LNCAP (cell line): ENCODE measurements at regions not wholly inside any gene's neighbourhood (a gene's known extent, or its start where the extent isn't known, plus 50 kb on each side); places are given as distances from the start of the nearest gene placed in this dataset.

ENCODE experiments used
- TF ChIP-seq, protein P1 (sequence below): fragments of 450-650 bp; IDR thresholded peaks from 2 replicates; pipeline ENCODE4 v1.5.1; 2017; ENCODE audit warnings: mild to moderate bottlenecking

DNA sequence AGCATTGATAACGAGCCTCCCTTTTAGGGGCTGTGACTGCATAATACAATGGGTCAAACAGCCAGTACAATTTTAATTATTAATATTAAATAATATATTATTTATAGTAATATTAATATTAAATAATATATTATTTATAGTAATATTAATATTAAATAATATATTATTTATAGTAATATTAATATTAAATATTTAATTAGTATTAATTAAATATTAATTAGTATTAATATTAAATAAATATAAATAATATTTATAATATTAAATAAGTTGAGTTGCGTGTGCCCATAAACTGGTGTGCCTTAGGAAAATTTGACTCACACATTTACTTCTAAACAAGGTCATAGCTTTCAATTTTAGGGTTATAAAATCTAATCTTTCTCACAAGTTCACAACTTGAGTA lies 509.3 kb upstream of the RGS18 start:
- TF ChIP-seq, protein P1, sequence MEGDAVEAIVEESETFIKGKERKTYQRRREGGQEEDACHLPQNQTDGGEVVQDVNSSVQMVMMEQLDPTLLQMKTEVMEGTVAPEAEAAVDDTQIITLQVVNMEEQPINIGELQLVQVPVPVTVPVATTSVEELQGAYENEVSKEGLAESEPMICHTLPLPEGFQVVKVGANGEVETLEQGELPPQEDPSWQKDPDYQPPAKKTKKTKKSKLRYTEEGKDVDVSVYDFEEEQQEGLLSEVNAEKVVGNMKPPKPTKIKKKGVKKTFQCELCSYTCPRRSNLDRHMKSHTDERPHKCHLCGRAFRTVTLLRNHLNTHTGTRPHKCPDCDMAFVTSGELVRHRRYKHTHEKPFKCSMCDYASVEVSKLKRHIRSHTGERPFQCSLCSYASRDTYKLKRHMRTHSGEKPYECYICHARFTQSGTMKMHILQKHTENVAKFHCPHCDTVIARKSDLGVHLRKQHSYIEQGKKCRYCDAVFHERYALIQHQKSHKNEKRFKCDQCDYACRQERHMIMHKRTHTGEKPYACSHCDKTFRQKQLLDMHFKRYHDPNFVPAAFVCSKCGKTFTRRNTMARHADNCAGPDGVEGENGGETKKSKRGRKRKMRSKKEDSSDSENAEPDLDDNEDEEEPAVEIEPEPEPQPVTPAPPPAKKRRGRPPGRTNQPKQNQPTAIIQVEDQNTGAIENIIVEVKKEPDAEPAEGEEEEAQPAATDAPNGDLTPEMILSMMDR: no peak

DNA sequence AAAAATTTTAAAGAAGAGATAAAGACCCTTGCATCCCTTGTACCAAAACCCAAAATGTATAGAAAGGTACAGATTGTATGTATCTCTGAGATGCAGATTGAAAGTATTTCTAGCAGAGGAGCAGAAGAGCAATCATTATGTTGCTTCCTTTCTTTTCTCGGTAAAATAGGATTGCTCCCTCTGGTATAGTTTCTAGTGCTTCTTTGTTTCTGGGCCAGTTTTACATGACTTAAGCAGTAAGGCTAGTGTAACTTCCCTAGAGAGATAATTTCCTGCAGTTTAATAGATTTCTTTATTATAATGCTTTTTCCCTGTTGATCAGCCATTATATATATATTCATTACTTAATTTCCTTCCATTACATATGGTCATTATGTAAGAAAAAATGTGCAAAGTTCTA lies 496.2 kb upstream of the RGS18 start:
- TF ChIP-seq, protein P1: no peak

DNA sequence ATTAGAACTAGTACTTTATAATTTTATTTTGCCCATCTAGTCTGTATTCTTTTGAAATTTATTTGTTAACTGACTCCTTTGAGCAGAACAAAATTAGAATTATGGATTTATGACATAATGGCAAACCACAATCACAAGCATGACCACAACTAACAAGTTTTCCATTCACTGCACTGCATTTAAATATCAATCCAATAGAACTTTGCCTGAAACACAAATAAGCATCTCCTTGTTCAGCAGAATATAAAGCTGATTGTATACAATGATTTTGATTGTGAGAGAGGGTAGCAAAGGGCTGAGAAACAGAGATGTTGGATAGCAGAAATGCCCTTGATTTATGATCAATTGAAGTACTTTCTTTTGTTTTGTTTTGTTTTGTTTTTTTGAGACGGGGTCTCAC lies 495.5 kb upstream of the RGS18 start:
- TF ChIP-seq, protein P1: no peak

DNA sequence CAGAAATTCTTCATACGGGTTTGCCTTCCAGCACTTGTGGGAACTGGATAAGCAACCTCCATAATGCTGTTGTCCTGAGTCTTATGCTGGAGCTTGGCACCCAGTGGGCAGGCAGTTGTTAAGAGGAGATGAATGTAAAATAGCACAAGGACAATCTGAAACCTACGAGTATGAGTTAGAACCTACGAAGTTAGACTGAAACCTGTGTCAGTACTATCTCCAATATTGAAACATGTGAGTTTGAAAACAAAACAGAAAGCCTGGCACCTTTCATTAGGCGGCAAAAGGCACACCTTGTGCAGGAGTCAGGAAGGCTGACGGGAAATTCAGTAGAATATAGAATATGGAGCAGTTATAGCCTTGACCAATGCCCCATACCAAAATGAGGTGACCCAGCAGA lies 489.7 kb upstream of the RGS18 start:
- TF ChIP-seq, protein P1: no peak

DNA sequence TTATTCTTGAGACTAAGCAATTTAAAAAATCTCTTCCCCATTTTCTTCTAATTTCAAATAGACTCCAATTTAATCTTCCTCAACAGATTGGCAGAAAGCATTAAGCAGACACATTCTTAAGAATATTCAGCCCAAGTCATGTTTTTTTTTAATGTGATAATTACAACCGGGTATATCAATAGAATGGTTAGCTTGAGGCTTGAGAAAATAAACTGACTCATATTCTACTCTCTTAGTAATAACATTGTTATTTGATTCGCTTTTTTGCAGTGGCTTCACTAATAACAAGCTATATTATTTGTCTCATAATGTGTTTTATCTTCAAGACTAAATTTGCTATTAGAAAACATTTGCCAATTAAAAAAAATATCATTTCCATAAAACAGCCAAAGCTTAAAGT lies 488.6 kb upstream of the RGS18 start:
- TF ChIP-seq, protein P1: no peak

DNA sequence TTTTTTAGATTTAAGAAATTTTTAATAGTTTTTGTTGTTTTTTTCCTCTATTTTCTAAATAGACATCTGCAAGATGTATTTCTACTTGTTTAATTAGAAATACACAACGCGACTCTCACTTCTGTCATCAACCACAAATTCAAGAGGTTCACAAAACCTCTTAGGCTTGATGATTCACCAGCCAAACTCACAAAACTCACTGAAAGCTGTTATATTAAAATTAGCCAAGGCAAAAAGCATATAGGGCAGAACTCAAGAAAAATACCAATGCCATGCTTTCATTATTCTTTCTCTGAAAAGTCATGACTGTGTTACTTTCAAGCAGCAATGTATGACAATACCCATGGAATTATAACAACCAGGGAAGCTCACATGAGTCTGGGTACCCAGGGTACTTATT lies 487.0 kb upstream of the RGS18 start:
- TF ChIP-seq, protein P1: no peak

DNA sequence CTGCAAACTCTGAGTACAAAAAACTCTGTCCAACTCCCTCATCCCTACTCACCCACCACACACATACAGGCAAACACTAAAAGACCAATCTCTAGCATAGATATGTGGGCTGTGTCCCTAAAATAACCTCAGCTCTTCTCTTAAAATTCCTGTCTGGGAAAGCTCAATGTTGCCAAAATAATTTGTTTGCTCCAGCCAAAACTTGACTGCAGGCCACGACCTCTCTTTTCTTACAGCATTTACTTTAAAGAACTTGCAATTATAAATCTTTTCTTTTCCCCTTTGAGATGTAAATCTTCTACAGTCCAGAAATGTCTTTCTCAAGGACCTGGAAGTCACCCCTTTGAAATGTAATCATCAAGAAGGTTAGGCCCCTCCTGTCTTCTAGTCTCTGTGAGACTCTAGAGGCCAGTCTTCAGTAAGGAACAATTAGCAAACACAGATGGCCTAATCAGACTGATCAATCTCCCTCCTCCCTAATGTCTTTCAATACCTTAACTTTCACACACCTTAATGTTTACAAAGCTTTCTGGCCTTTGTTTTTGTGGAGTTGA lies 483.6 kb upstream of the RGS18 start:
- TF ChIP-seq, protein P1: no peak
